ENCODE measurements at regions not wholly inside any gene's neighbourhood (a gene's known extent, or its start where the extent isn't known, plus 50 kb on each side); places are given as distances from the start of the nearest gene placed in this dataset.

DNA sequence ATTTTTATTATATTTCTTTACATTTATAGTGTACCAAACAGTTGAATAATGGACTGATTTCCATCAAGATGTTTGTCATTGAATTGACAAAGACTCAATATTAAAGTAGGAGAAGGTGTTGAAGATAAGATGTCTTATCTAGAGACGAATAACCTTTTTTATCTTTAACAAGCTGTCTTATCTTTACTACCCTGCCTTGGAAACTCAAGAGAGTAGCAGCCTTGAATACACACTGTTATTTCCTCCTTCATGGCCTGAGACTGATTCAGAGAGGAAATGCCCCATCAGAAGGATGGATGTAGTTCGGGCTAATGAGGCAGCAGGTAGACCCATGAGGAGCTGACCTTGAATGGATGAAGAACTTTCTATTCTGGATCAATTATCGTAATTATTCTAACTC, 365.1 kb upstream of the SEMA6D start:
- no peak for DNase-seq

- no peak for DNase-seq
Measured at GRCh38 chr15:47355759-47356158, 361.5 kb upstream of the SEMA6D start.

GRCh38 chr15:47356297-47356696, 361.0 kb upstream of the SEMA6D start:
- no peak for DNase-seq

DNA sequence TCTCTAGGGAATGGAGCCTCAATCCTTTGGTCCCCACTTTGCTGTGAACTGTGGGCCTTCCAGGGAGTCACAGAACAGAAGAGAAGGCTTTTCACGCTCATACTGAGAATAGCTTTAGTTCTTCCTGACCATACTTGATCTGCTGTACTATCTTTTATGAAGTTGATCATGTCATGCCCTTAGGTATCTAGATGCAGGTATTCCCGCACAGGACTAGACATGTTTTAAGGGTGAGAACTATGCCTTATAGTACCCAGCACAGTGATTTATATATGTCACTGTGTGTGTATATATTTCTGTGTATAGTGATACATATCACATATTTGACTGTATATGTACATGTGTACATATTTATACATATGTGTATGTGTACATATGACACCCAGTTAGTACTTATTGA, 358.4 kb upstream of the SEMA6D start:
- DNase-seq, result no peak

DNA sequence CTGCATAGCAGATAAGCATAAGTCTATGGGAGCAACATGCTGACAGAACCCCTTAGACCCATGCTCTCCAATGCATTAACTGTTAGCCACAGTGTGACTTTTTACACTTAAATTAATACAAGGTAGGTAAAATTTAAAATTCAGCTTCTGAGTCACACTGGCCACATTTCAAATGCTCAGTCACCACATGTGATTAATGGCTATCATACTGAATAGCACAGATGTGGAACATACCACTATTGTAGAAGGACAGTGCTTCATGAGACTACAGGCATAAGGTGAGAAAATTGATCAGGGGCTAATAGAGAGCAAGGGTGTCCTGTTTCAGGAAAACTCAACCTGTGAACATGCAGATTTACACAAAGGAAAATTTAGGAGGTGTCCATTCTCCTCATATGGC, 357.0 kb upstream of the SEMA6D start:
- DNase-seq, result peak; percentile 41

DNA sequence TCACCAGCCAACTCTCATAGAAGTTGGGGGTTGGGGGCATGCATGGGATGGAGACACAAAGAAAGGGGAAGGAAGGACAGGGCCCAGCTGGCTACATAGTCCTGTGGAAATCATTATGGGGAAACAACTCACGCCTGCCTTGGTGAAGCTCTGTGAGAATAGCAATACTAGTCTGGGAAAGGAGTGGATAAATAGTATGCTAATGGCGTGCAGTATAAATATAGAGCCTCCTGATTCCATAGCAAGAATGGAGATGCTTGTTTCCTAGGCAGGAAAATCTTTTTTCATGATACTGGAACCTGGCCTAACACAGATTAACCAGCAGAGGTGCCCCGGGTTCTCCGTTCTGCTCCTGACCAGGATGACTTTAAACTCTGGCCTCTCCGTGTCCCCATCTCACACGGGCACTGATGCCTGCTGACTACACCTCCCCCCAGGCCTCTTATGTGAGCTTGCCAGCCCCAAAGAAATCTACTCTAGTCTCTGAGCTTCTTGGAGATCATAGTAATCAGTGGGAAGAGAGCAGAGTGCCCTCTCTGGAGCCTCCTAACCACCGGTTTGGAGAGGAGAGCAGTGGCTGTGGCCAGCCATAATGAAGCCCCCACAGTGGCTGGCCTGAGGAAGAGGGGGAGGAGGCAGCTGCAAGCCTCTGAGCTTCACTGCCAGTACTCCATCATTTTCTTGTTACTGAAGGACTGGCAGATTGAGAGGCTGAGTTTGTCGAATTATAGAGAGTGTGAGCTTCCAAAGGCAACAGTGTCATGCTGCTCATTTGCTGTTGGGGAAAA, 355.0 kb upstream of the SEMA6D start:
- DNase-seq, result no peak

- DNase-seq, result no peak
Measured at GRCh38 chr15:47363653-47364052, 353.7 kb upstream of the SEMA6D start.

DNA sequence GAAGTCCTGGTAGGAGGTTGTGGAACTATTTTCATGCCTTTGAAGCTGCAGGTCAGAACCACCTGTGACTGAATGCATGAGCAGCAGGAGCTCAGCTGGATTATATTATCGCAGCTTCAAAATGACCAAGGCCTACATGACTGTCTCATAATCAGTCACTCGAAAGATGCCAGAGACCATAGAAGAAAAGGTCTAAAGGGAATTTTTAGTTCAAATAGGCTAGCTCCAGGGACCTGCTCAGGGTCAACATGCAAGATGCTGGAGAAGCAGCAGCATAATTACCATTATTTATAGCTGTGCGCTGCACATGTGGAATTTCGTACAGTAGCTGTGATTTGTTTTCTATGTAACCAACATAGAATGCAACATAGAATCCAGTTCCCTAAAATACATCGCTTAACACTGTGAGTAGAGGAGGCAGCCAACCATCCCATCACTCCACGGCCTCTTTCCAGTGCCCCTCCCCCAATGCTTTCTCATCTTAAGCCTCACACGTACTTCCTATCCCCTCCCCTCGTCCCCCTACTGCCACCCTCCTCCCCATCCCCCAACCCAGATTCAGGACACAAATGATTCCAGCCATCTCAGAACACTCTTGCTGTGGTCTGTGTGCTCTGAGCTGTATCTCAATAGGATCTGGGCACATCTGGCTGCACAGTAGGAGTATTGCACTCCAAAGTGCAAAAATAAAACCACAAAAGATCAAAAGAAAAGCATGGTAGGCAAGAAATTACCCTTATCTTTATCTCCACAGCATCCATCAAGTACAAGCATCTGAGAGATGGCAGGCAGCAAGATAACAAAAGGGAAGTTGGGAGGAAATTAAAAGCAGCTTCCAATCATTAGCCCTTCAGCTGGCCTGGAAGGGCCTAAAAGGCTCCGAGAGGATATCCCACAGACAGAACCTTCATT, 352.8 kb upstream of the SEMA6D start:
- DNase-seq, result no peak

- DNase-seq, result no peak
Measured at GRCh38 chr15:47366884-47367283, 350.4 kb upstream of the SEMA6D start.

DNA sequence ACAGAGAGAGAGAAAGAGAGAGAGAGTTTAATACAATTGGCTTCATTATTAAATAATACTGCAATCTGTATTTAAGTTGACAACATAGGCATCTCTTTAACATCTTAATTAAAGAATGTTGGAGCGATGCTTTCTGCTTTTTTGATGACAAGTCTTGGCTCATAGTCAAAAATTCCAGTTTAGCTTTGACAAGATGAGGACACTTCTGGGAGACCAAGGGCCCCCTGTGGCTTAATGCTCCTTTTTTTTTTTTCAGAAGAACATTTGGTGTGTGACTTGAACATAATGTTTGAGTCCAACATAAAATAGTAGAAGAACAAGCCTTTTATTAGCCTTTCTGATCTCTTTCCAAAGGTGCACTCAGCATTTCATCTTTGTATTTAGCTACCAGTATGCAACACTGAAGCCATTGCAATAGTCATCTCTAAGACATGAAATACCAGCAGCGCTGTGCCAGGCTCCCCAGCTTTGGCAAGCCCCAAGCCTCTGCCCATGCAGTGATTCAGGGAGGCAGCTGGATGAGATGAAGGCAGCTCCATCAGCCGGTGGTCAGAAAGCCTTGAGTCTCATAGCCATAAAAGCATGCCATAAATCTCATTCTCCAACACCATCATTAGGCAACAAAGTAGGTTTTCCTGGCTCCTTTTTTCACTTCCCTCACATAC, 349.4 kb upstream of the SEMA6D start:
- no peak for DNase-seq

DNA sequence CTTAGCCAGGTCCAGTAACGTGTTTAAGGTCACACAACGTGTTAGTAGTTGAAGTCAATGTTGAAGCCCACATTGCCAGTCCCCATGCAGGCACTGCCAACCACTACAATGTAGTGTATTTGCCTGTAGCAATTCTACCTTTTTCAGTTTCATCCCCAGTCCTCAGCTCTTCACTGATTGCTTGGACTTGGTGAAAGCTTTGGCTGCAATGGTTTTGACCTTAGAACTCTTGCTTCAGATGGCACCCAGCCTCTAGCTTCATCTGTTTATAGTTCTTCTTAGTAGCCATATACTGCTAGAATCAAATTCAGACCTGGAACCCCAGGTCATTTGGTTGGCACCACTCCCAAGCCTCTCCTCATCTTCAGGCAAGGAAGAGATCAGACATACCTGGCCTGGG, 345.4 kb upstream of the SEMA6D start:
- DNase-seq, result no peak

GRCh38 chr15:47374222-47374621, 343.1 kb upstream of the SEMA6D start:
- DNase-seq, result peak; percentile 45

DNA sequence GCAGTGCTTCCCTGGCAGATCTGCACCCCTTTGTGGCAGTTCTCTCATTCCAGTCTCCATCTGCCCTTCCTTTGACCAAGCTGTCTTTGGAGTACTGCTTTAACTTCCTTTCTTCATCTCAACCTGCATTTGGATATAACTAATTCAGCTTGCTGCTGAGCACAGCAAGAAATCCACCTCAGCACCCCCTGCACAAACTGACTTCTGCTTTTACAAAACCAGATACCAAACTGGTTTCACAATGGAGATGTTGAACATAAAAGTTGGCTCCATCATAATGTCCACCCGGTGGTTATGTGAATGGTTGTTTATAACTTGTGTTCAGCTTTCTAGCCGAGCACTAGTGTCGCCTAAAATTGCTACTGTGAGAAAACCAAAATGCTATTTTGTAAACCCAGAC, 341.1 kb upstream of the SEMA6D start:
- no peak for DNase-seq

DNA sequence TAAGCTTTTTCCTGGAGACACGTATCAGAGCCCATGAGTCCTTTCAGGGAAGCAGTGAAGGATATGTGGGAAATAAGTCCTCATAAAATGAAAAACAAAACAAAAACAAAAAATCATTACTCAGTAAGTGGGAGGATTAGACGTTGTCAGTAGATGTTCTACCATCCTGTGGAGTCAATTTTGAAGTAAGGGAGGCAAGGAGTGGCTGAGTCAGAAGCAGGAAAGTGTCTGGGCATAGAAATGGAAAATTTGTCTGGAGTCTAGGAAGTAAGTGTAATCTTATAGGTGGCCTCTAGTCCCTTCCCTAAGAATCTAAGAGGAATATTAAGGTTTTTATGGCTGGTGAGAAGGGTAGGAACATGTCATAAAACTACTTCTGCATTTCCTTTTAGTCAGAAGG, 339.8 kb upstream of the SEMA6D start:
- DNase-seq, result no peak

GRCh38 chr15:47378527-47378926, 338.8 kb upstream of the SEMA6D start:
- no peak for DNase-seq

DNA sequence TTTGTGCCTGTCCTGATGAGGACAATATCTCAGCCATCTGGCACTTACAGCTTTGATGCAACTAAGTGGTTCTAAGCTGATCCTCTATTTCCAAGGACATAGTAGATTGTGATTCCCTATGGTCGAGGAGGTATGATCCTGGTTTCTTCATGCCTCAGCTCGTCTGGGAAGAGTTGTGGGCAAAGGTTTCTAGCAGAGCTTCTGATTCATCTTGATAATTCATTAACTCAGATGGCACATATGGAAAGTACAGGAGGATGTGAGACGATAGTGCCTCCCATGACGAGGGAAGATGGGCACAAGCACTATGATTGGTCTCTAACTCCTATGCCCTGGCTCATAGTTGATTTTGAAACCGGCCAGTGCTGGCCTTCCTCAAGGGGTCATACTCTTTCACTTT, 334.2 kb upstream of the SEMA6D start:
- no peak for DNase-seq

DNA sequence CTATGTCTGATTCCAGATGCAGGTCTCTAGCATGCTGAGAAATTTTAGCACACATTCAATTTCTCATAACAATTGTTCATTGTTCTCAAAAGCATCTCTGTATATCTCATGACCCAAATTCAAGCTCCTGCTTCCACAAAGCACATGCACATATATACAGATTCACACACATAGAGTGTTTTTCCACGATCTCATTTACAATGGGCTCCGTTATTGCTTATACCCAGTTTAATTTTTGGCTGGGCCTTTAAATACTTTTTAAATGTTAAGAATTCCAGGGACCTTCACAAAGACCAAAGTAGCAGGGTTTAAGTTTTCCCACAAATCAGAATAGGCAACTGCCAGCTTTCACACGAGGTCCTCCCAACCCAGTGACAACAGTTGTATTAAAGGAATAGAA, 333.5 kb upstream of the SEMA6D start:
- DNase-seq, result no peak

DNA sequence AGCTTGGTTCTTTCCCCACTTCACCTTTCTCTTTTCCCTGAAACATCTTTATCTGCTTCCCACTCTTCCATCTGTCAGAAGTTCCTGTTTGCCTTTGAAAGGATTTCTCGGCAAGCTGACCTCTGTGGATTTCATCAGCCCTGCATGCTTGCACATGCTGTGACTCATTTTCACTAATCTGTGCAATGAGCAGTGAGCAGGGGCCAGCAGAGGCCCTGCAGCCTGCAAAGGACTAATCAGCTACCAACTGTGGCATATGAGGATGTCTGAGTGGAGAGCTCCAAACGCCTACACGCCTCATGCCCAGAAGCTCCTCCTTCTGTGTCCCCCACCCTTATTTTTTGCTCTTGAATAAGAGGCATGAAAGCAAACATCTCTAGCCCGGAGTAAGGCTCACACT, 333.0 kb upstream of the SEMA6D start:
- peak; percentile 97 for DNase-seq

GRCh38 chr15:47384776-47385175, 332.5 kb upstream of the SEMA6D start:
- peak; percentile 26 for DNase-seq

DNA sequence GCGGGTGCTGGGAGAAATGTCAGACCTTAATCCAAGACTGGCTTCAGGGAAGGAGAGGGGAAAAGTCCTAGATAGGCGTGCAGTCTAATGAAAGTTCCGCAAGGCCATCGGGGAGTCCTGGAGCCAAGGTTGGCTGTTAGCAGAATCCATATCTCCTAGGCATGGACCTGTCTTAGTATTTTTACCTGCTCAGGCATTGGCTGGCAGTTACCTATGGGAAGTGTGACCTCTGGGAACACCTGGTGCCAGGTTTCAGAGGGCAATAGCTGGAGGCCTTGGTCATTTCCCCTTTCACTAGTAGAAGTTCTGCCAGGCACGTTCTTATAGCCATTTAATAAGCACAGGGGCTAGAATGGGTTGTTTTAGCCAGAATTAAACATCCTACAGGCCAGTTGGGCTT, 330.8 kb upstream of the SEMA6D start:
- no peak for DNase-seq

DNA sequence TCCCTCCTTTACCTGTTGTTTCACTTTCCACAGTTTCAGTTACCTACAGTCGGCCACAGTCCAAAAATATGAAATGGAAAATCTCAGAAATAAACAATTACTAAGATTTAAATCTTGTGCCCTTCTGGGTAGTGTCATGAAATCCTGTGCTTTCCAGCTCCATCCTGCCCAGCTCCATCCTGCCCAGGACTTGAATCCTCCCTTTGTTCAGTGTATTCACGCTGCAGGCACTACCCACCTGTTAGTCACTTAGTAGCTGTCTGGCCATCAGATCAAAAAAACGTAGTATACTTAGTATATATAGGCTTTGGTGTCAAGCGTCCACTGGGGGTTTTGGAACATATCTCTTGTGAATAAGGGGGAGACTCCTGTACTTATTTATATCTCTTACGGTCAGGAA, 329.0 kb upstream of the SEMA6D start:
- no peak for DNase-seq

GRCh38 chr15:47390208-47390765, 327.0 kb upstream of the SEMA6D start:
- DNase-seq, result no peak

- DNase-seq, result no peak
Measured at GRCh38 chr15:47394286-47394809, 323.0 kb upstream of the SEMA6D start.
